ENCODE measurements at regions not wholly inside any gene's neighbourhood (a gene's known extent, or its start where the extent isn't known, plus 50 kb on each side); places are given as distances from the start of the nearest gene placed in this dataset.

DNA sequence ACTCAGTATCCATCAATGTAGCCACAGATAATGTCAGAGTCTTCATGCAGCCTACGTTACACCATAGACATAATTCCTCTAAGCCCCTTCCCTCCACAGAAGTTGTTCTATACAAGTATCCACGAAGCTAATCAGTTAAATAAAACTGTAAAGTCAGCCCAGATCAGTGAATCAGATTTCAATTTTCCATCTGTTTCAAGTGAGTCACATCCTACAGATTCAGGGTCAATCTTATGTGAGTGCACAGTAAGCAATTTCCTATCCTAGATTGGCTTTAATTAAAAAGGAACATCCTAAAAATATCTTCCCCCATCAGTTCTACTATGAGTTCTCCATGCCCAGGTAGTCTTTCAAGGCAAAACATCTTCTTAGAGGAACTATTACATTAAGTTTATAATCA lies 402.5 kb downstream of the EFNA5 start:
- H3K36me3 Mint-ChIP-seq (ENCODE audit: low read depth): no peaks in the 10 kb centered on the region
- H3K27ac Mint-ChIP-seq: no peak overlapping the region
- H3K27me3 Mint-ChIP-seq: peaks cover 3% of the 10 kb centered on the region
- H3K4me3 Mint-ChIP-seq: no peak overlapping the region
- intact Hi-C loops (cut with micrococcal nuclease): no loop called here
- H3K9me3 Mint-ChIP-seq: no peaks in the 10 kb centered on the region
- DNase-seq: no peak
- no peaks in the 10 kb centered on the region for H3K4me1 Mint-ChIP-seq

GRCh38 chr5:107266100-107266499 lies 404.6 kb downstream of the EFNA5 start:
- intact Hi-C loops (cut with micrococcal nuclease): no loop called here
- no peaks in the 10 kb centered on the region for H3K4me1 Mint-ChIP-seq
- H3K27me3 Mint-ChIP-seq: peaks cover 3% of the 10 kb centered on the region
- H3K27ac Mint-ChIP-seq: no peak overlapping the region
- no peaks in the 10 kb centered on the region for H3K36me3 Mint-ChIP-seq (ENCODE audit: low read depth)
- H3K4me3 Mint-ChIP-seq: no peak overlapping the region
- peaks cover 6% of the 10 kb centered on the region for H3K9me3 Mint-ChIP-seq
- no peak for DNase-seq

GRCh38 chr5:107265193-107265592 lies 405.5 kb downstream of the EFNA5 start:
- H3K36me3 Mint-ChIP-seq (ENCODE audit: low read depth): no peaks in the 10 kb centered on the region
- no peaks in the 10 kb centered on the region for H3K27me3 Mint-ChIP-seq
- no peak for DNase-seq
- H3K9me3 Mint-ChIP-seq: peaks cover 6% of the 10 kb centered on the region
- intact Hi-C loops (cut with micrococcal nuclease): no loop called here
- no peak overlapping the region for H3K4me3 Mint-ChIP-seq
- H3K27ac Mint-ChIP-seq: no peak overlapping the region
- no peaks in the 10 kb centered on the region for H3K4me1 Mint-ChIP-seq

DNA sequence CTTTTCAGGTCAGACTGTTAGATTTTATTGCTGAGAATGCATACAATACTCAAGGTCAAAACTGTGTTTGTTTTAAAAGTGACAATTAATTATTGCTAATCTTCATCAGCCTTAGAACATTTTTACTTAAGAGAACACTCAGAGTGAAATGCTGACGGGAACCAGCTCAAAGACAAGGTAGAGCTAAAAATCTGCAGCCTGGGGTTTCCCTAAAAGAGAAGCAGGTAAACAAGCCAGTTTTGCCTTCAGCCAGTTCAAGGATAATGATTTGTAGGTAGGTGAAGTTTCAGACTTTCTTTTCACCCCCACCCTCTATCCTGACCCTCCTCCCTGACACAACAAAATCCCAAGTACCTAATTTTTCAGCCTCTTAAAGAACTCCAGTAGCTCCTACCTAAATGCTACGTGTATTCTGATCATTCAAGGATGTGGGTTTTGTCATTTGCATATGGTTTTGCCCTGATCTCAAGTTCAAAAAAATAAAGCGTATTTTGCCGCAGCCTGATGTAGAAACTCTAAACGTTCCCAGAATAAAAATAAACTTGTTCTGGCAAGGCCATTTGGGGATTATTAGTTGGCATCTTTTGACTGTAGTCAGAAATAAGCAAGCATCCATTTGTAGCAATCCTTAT lies 407.2 kb downstream of the EFNA5 start:
- peak; percentile 61 for DNase-seq
- no peaks in the 10 kb centered on the region for H3K36me3 Mint-ChIP-seq (ENCODE audit: low read depth)
- no peak overlapping the region for H3K4me3 Mint-ChIP-seq
- H3K9me3 Mint-ChIP-seq: peaks cover 6% of the 10 kb centered on the region
- no peak overlapping the region for H3K27ac Mint-ChIP-seq
- no peaks in the 10 kb centered on the region for H3K4me1 Mint-ChIP-seq
- H3K27me3 Mint-ChIP-seq: no peaks in the 10 kb centered on the region
- intact Hi-C loops (cut with micrococcal nuclease): loop anchor here (1.0 kb wide), 1 partner anchor 26 kb away; no protein-coding TSS in a partner anchor

- Mint-ChIP-seq H3K27ac (no peak overlapping the region), H3K36me3 (ENCODE audit: low read depth) (no peaks in the 10 kb centered on the region), H3K27me3 (no peaks in the 10 kb centered on the region), H3K9me3 (peaks cover 13% of the 10 kb centered on the region), H3K4me1 (peaks cover 4% of the 10 kb centered on the region), H3K4me3 (no peak overlapping the region)
- intact Hi-C loops (cut with micrococcal nuclease): no loop called here
- no peak for DNase-seq
These were observed 412.7 kb downstream of the EFNA5 start for GRCh38 chr5:107257885-107258520.

DNA sequence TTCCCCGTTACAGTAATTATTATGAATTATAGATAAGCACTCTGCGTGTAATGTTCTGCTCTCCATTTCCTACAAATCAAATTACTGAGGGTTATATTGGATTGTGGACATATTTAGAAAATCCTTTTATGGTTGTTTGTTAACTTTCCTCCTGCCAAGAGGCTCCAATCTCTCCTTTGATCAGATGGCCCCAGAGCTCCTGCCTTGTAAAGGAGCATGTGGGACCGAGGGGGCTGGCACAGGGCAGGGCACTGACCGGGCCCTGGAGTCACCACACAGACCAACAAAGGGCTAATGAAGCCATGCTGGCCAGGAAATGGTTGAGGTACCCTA lies 415.9 kb downstream of the EFNA5 start:
- DNase-seq: no peak
- intact Hi-C loops (cut with micrococcal nuclease): no loop called here
- Mint-ChIP-seq H3K27me3 (no peaks in the 10 kb centered on the region), H3K36me3 (ENCODE audit: low read depth) (no peaks in the 10 kb centered on the region), H3K9me3 (peaks cover 7% of the 10 kb centered on the region), H3K27ac (no peak overlapping the region), H3K4me3 (no peak overlapping the region), H3K4me1 (peaks cover 4% of the 10 kb centered on the region)

GRCh38 chr5:107254214-107254901 lies 416.4 kb downstream of the EFNA5 start:
- no peak for DNase-seq
- H3K9me3 Mint-ChIP-seq: peaks cover 7% of the 10 kb centered on the region
- intact Hi-C loops (cut with micrococcal nuclease): no loop called here
- no peak overlapping the region for H3K4me3 Mint-ChIP-seq
- no peaks in the 10 kb centered on the region for H3K36me3 Mint-ChIP-seq (ENCODE audit: low read depth)
- H3K27ac Mint-ChIP-seq: no peak overlapping the region
- H3K4me1 Mint-ChIP-seq: peaks cover 4% of the 10 kb centered on the region
- H3K27me3 Mint-ChIP-seq: no peaks in the 10 kb centered on the region

- no peak overlapping the region for H3K4me3 Mint-ChIP-seq
- H3K36me3 Mint-ChIP-seq (ENCODE audit: low read depth): no peaks in the 10 kb centered on the region
- no peak overlapping the region for H3K27ac Mint-ChIP-seq
- intact Hi-C loops (cut with micrococcal nuclease): no loop called here
- peaks cover 4% of the 10 kb centered on the region for H3K4me1 Mint-ChIP-seq
- H3K27me3 Mint-ChIP-seq: no peaks in the 10 kb centered on the region
- peaks cover 7% of the 10 kb centered on the region for H3K9me3 Mint-ChIP-seq
- no peak for DNase-seq
These were observed 417.5 kb downstream of the EFNA5 start for GRCh38 chr5:107253246-107253645.

GRCh38 chr5:107251151-107251550 lies 419.6 kb downstream of the EFNA5 start:
- Mint-ChIP-seq H3K27ac (no peak overlapping the region), H3K27me3 (no peaks in the 10 kb centered on the region), H3K4me3 (no peak overlapping the region), H3K9me3 (no peaks in the 10 kb centered on the region), H3K4me1 (no peaks in the 10 kb centered on the region), H3K36me3 (ENCODE audit: low read depth) (no peaks in the 10 kb centered on the region)
- no peak for DNase-seq
- intact Hi-C loops (cut with micrococcal nuclease): no loop called here

DNA sequence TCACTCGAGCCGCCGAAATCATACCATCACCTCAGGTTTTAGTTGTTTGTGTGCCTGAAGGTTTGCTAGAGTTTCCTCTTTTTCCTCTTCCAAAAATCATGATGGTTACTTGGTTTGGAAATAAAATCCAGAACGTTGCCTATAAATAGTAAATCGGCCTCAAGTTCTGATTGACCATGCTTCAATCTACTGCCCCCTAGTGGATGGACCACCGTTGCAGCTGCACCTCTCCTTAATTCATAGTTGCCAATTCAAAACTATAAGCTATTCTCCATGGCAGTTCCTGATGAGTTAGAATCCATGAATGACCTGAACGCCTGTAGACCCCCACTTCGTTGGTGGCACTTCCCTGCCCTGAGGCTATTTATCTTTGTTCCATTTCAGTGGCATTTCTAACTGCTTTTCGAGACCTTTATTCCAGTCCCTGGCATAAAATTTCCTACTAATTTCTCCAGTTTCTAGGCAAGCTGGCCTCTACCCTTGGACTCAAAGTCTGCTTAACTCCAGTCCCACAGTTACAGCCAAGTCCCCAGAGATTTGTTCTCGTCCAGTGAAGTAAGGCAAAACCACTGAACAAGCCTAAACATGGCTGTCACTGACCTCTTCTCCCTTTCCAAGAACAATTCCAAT lies 422.6 kb downstream of the EFNA5 start:
- no peak overlapping the region for H3K4me3 Mint-ChIP-seq
- DNase-seq: peak; percentile 80
- intact Hi-C loops (cut with micrococcal nuclease): no loop called here
- H3K4me1 Mint-ChIP-seq: no peaks in the 10 kb centered on the region
- H3K27me3 Mint-ChIP-seq: no peaks in the 10 kb centered on the region
- H3K36me3 Mint-ChIP-seq (ENCODE audit: low read depth): no peaks in the 10 kb centered on the region
- no peaks in the 10 kb centered on the region for H3K9me3 Mint-ChIP-seq
- no peak overlapping the region for H3K27ac Mint-ChIP-seq

DNA sequence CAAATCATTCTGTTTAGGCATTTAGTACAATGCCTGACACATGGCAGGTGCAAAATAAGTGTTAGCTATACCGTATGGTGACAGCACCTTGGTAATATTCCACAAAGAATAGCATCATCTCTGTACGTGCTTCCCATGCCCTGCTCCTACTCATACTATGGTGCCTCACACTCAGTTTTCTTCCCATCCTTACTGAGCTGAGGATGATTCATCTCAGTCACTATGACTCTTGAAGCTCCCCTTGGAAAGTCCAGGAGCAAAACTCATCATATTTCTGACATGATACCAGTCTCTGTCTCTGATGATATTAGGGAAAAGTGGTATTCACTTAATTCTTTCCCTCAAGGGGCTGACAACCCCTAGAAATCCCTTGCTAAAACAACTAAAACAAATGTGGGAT lies 423.3 kb downstream of the EFNA5 start:
- Mint-ChIP-seq H3K4me3 (no peak overlapping the region), H3K4me1 (no peaks in the 10 kb centered on the region), H3K36me3 (ENCODE audit: low read depth) (no peaks in the 10 kb centered on the region), H3K9me3 (no peaks in the 10 kb centered on the region), H3K27ac (no peak overlapping the region), H3K27me3 (no peaks in the 10 kb centered on the region)
- DNase-seq: no peak
- intact Hi-C loops (cut with micrococcal nuclease): no loop called here

- H3K4me1 Mint-ChIP-seq: no peaks in the 10 kb centered on the region
- H3K4me3 Mint-ChIP-seq: no peak overlapping the region
- H3K9me3 Mint-ChIP-seq: peaks cover 4% of the 10 kb centered on the region
- H3K27ac Mint-ChIP-seq: no peak overlapping the region
- intact Hi-C loops (cut with micrococcal nuclease): no loop called here
- DNase-seq: no peak
- no peaks in the 10 kb centered on the region for H3K27me3 Mint-ChIP-seq
- no peaks in the 10 kb centered on the region for H3K36me3 Mint-ChIP-seq (ENCODE audit: low read depth)
These were observed 427.5 kb downstream of the EFNA5 start for GRCh38 chr5:107243220-107243579.

DNA sequence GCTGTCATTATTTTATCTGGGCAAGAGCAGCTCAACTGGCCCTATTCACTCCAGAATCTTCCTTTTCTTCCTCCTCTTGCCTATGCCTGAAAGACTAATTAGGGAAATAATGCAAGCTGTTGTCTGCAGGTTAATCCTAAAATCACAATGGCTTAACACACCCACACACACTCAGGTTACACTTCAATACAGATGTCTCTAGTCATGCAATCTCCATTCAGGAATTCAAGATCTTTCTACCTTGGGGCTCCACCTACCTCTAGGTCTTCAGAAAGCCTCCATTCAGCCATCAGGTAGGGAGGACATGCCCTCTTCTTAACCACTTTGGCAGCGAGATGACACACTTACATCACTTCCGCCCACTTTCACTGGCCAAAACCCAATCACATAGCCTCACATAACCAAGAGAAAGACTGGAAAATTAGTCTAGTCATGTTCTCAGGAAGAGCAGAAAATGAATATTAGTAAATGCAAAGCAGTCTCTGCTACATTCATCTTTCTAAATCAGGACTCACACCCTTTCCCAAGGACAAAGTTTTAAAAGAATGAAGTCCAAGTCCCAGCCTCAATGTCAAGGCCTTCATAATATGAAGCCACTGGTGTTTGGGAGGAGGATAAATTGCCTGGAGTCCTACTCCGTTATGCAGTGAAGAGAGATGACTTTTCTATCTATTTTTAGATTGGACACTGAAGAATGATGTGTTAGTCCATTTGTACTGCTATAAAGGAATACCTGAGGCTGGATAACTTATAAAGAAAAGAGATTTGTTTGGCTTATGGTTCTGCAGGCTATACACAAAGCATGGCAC lies 428.1 kb downstream of the EFNA5 start:
- intact Hi-C loops (cut with micrococcal nuclease): no loop called here

GRCh38 chr5:107241841-107242240 lies 428.9 kb downstream of the EFNA5 start:
- intact Hi-C loops (cut with micrococcal nuclease): no loop called here
- H3K4me3 Mint-ChIP-seq: no peak overlapping the region
- H3K4me1 Mint-ChIP-seq: no peaks in the 10 kb centered on the region
- no peak overlapping the region for H3K27ac Mint-ChIP-seq
- H3K36me3 Mint-ChIP-seq (ENCODE audit: low read depth): no peaks in the 10 kb centered on the region
- H3K9me3 Mint-ChIP-seq: peaks cover 4% of the 10 kb centered on the region
- DNase-seq: no peak
- H3K27me3 Mint-ChIP-seq: no peaks in the 10 kb centered on the region

More for the DNA sequence above, 428.1 kb downstream of the EFNA5 start:
- peaks cover 4% of the 10 kb centered on the region for H3K9me3 Mint-ChIP-seq
- H3K27me3 Mint-ChIP-seq: no peaks in the 10 kb centered on the region
- no peaks in the 10 kb centered on the region for H3K4me1 Mint-ChIP-seq
- H3K27ac Mint-ChIP-seq: no peak overlapping the region
- no peaks in the 10 kb centered on the region for H3K36me3 Mint-ChIP-seq (ENCODE audit: low read depth)
- H3K4me3 Mint-ChIP-seq: no peak overlapping the region
- DNase-seq: no peak

Measured in activated CD4-positive, alpha-beta T cell treated with anti-CD3 and anti-CD28 coated beads, Interleukin-2, amount 10 ng/mL, durations not matched to agents 24 days and 14 days (primary cell).